ENCODE measurements at regions not wholly inside any gene's neighbourhood (a gene's known extent, or its start where the extent isn't known, plus 50 kb on each side); places are given as distances from the start of the nearest gene placed in this dataset.

GRCh38 chr3:59300733-59301132, 250.9 kb upstream of the CFAP20DC start:
- no peak for DNase-seq (ENCODE audit: low read depth, low spot score)

GRCh38 chr3:59299561-59299960, 249.7 kb upstream of the CFAP20DC start:
- no peak for DNase-seq (ENCODE audit: low read depth, low spot score)

DNA sequence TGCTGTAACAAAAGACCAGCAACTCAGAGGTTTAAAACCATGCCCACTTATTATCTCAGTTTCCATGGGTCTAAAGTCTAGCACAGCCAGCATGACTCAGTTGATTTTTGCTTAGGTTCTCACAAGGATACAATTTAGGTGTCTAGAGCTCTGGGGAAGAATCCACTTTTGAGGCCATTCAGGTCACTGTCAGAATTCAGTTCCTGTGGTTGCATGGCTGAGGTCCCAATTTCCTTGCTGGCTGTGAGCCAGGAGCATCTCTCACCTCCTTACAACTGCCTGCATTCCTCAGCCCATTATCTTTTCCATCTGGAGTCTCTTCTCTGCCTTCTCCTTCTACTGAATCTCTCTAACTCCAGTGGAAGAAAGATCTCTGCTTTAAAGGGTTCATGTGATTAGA, 240.5 kb upstream of the CFAP20DC start:
- no peak for DNase-seq (ENCODE audit: low read depth, low spot score)

DNA sequence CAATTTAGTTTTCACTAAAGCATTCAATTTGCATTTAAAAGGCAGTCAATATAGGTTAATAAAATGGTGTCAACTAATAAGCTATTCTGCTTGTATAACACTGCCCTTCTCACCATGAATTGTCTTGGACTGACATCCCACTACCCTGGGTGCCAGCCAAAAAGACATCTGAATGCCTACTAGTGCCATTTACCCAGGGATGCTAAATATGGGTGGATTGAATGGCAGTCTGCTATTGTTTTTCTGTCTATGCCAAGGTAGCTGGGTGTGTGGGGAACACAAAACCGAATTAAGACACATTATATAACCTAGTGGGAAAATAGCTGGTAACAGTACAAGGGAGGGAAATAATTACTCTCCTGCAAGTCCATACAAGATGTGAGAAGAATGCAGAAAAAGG, 240.0 kb upstream of the CFAP20DC start:
- DNase-seq (ENCODE audit: low read depth, low spot score), result no peak

DNA sequence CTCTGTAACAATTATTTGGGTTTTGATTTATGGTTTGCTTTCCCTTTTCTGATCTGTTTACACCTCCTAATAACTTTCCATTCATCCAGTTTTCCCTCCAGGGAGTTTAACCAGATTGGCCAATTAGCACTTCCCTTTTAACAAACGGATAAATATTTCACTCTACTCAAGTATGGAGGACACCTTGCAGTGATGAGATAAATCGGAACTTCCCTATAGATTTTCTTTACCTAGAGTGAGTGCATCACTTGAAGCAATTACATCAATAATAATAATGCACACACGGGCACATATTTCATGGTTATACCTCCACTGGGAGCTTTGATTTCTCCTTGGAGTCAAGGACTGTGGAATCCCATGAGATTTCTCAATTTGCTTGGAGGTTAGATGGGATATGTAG, 239.1 kb upstream of the CFAP20DC start:
- DNase-seq (ENCODE audit: low read depth, low spot score), result no peak

GRCh38 chr3:59286791-59287531, 237.1 kb upstream of the CFAP20DC start:
- DNase-seq (ENCODE audit: low read depth, low spot score), result peak; percentile 34

DNA sequence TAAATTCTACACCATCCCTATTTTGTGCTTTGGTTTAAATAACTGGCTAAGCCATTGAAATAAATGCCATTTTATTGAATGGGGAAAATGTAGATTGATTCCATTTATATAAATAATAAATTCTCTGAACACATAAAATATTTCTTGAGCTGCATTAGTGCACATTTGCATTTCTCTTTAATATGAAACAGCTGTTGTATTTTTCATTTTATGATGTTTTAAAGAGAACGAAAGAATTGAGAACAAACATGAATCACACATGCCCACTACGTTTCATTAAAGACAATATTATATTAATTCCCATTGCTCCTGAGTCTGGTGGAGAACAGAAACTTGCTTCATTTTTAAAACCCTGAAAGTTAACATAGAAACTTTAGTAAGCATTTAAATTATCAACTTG, 235.7 kb upstream of the CFAP20DC start:
- DNase-seq (ENCODE audit: low read depth, low spot score), result no peak

GRCh38 chr3:59284926-59285325, 235.1 kb upstream of the CFAP20DC start:
- no peak for DNase-seq (ENCODE audit: low read depth, low spot score)

- no peak for DNase-seq (ENCODE audit: low read depth, low spot score)
Measured at GRCh38 chr3:59280113-59280512, 230.3 kb upstream of the CFAP20DC start.

GRCh38 chr3:59277816-59278215, 228.0 kb upstream of the CFAP20DC start:
- no peak for DNase-seq (ENCODE audit: low read depth, low spot score)

- no peak for DNase-seq (ENCODE audit: low read depth, low spot score)
Measured at GRCh38 chr3:59277201-59277600, 227.4 kb upstream of the CFAP20DC start.

GRCh38 chr3:59273976-59274375, 224.2 kb upstream of the CFAP20DC start:
- DNase-seq (ENCODE audit: low read depth, low spot score), result no peak

GRCh38 chr3:59271971-59272370, 222.1 kb upstream of the CFAP20DC start:
- no peak for DNase-seq (ENCODE audit: low read depth, low spot score)

GRCh38 chr3:59270921-59271320, 221.1 kb upstream of the CFAP20DC start:
- no peak for DNase-seq (ENCODE audit: low read depth, low spot score)

DNA sequence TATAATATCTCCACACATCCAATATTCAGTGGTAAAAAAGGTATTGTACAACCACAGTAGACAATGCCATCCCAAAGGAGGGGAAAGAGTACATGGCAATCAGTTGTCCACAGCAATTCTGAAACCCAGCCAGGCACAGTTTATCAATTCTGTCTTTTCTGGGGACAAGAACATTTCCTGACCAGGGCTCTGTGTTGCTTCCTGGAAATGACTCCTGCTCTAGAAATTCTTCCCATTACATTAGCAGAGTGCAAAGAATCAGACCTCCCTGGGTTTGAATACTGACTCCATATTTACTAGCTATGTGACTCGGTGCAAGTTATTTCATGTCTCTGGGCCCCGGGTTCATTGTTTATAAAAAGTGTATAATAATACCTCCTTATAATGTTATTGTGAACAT, 220.4 kb upstream of the CFAP20DC start:
- no peak for DNase-seq (ENCODE audit: low read depth, low spot score)

DNA sequence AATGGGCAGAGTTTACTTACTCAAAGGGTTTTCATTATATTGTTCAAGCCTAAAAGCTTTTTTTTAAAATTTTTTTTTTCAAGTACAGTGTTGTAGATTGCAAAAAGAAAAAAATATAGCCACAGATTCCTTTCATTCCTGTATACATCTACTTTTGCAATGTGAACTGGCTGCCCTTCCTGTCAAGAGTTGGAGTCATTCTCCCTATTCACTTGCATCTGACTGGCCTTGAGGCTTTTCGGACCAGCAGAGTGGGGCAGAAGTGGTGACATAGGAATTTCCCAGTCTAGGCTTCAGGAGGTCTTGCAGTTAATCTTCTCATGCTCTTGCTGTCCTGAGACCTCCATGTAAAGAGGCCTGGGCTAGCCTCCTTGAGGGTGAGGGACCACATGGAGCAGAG, 218.3 kb upstream of the CFAP20DC start:
- peak; percentile 24 for DNase-seq (ENCODE audit: low read depth, low spot score)

DNA sequence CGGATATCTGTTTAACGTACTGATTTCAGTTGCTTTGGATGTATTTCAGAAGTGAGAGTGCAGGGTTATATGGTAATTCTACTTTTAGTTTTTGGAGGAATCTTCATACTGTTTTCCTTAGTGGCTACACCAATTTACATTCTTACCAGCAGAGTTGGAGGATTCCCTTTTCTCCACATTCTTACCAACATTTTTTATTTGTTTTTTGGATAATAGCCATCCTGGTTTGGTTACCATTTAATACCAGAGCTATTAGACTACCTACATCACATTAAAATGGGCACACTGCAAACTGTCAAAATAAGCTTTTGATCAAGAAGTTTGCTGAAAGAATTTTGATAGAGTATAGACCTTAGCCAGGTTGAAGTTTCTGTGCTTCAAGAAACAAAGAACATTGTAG, 217.2 kb upstream of the CFAP20DC start:
- peak; percentile 45 for DNase-seq (ENCODE audit: low read depth, low spot score)

DNA sequence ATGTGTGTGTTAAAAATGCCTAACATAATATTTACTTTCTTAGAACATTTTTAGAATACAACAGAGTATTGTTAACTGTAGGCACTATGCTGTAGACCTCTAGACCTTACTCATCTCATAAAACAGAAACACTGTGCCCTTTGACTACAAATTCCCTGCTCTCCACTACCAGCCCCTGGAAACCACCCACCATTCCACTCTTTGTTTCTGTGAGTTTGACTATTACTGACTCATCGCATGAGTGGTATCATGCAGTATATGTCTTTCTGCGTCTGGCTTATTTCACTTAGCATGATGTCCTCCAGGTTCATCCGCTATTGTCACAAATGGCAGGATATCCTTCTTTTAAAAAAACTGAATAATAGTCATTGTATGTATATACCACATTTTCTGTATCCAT, 216.7 kb upstream of the CFAP20DC start:
- DNase-seq (ENCODE audit: low read depth, low spot score), result peak; percentile 47

DNA sequence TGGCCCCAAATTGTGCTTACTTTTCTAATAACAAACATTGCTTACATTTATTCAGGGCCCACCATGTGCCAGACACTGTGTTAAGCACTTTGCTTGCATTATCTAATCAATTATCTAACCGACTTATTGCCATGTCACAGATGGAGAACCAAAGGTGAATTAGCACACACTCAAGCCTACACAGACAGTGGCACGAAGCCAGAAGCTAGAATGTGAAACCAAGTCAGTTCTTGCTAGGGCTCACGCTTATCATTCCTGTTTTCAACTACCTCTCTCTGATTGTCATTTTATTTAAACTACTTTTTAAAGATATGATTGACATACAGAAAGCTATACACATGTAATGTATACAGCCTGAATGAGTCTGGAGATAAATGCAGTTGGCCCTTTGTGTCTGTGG, 215.7 kb upstream of the CFAP20DC start:
- no peak for DNase-seq (ENCODE audit: low read depth, low spot score)

DNA sequence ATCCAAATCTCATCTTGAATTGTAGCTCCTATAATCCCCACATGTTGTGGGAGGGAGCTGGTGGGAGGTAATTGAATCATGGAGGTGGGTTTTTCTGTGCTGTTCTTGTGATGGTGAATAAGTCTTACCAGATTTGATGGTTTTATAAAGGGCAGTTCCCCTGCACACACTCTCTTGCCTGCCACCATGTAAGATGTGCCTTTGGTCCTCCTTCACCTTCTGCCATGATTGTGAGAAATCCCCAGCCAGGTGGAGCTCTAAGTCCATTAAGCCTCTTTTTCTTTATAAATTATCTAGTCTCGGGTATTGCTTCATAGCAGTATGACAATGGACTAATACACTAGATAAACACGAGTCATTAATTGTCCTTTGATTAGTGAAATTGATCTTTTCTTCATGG, 214.5 kb upstream of the CFAP20DC start:
- DNase-seq (ENCODE audit: low read depth, low spot score), result no peak

DNA sequence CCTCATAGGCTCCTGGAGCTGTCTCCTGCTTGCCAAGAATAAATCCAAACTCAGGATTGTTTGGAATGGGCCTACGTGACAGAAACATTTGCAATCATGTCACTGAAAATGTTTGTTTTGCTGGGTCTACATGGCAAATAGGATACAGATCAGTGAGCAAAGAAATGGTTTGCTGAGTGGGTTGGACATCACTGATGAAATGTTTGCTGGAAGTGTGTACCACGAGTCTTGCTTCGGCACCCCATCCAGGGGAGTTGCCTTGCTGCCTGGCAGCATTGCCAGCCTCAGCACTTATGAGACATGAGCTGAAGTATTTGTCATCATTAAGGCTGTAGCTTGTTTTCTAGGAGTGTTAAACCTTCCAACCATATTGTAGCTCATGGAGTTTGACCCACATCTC, 213.3 kb upstream of the CFAP20DC start:
- no peak for DNase-seq (ENCODE audit: low read depth, low spot score)

- DNase-seq (ENCODE audit: low read depth, low spot score), result no peak
Measured at GRCh38 chr3:59262076-59262498, 212.3 kb upstream of the CFAP20DC start.

- DNase-seq (ENCODE audit: low read depth, low spot score), result no peak
Measured at GRCh38 chr3:59261009-59261408, 211.2 kb upstream of the CFAP20DC start.

All from astrocyte of the hippocampus (primary cell).